Endodermal cell (in vitro differentiated cells): ENCODE measurements at regions not wholly inside any gene's neighbourhood (a gene's known extent, or its start where the extent isn't known, plus 50 kb on each side); places are given as distances from the start of the nearest gene placed in this dataset.

ENCODE experiments used
- DNase-seq: peaks from one replicate; pipeline ENCODE4 v3.0.0-alpha.2; 2017
- H3K27ac ChIP-seq: 2 replicates; pipeline ENCODE4 v1.5.1; 2013; ENCODE audit warnings: mild to moderate bottlenecking, low read depth, low read length, moderate library complexity
- H3K27me3 ChIP-seq: 2 replicates; pipeline ENCODE4 v1.6.1; 2013; ENCODE audit warnings: mild to moderate bottlenecking, low read length, moderate library complexity; ENCODE audit not compliant: insufficient read depth, control insufficient read depth, poor library complexity, severe bottlenecking
- H3K36me3 ChIP-seq: 2 replicates; pipeline ENCODE4 v1.7.0; 2013; ENCODE audit warnings: mild to moderate bottlenecking, low read length, moderate library complexity; ENCODE audit not compliant: control insufficient read depth, insufficient read depth
- H3K4me1 ChIP-seq: one replicate; pipeline ENCODE4 v1.7.0; 2013; ENCODE audit warnings: low read length; ENCODE audit not compliant: control insufficient read depth, insufficient read depth
- H3K4me3 ChIP-seq: 2 replicates; pipeline ENCODE4 v1.5.1; 2013; ENCODE audit warnings: mild to moderate bottlenecking, low read length, moderate library complexity
- H3K9ac ChIP-seq: 2 replicates; pipeline ENCODE4 v1.6.1; 2013; ENCODE audit warnings: mild to moderate bottlenecking, low read length, moderate library complexity; ENCODE audit not compliant: poor library complexity, severe bottlenecking; ENCODE audit errors: extremely low read depth
- H3K9me3 ChIP-seq: 2 replicates; pipeline ENCODE4 v1.6.1; 2013; ENCODE audit warnings: mild to moderate bottlenecking, low read length, moderate library complexity; ENCODE audit not compliant: control insufficient read depth
- H3K27ac Mint-ChIP-seq: 2 replicates; pipeline ENCODE4 v1.8.0; 2020; ENCODE audit warnings: mixed read lengths
- H3K27me3 Mint-ChIP-seq: 2 replicates; pipeline ENCODE4 v1.8.0; 2021; ENCODE audit warnings: mild to moderate bottlenecking, mixed read lengths; ENCODE audit not compliant: insufficient read depth
- H3K36me3 Mint-ChIP-seq: 2 replicates; pipeline ENCODE4 v1.8.0; 2020; ENCODE audit warnings: low read depth, mixed read lengths
- H3K4me1 Mint-ChIP-seq: 2 replicates; pipeline ENCODE4 v1.8.0; 2020; ENCODE audit warnings: mixed read lengths
- H3K4me3 Mint-ChIP-seq: 2 replicates; pipeline ENCODE4 v1.8.0; 2020; ENCODE audit warnings: mild to moderate bottlenecking, moderate library complexity, mixed read lengths
- H3K9me3 Mint-ChIP-seq: 2 replicates; pipeline ENCODE4 v1.8.0; 2020; ENCODE audit warnings: mild to moderate bottlenecking, mixed read lengths
- WGBS, 2 experiments: methylation state at CpG; one replicate each; pipeline versions ENCODE4 v1.1.5 to v1.1.7; 2013; ENCODE audit warnings: missing lambda C conversion rate in 2 of 2, mixed read lengths in 1 of 2; ENCODE audit not compliant: insufficient coverage in 1 of 2, insufficient read length in 1 of 2; 5-methylcytosine and 5-hydroxymethylcytosine counted together
- TF ChIP-seq, protein P1 (sequence below): fragments of 200-600 bp; sonication (generic); conservative IDR thresholded peaks from 2 replicates; pipeline ENCODE4 v1.5.0; 2021; ENCODE audit warnings: antibody characterized with exemption, mild to moderate bottlenecking

DNA sequence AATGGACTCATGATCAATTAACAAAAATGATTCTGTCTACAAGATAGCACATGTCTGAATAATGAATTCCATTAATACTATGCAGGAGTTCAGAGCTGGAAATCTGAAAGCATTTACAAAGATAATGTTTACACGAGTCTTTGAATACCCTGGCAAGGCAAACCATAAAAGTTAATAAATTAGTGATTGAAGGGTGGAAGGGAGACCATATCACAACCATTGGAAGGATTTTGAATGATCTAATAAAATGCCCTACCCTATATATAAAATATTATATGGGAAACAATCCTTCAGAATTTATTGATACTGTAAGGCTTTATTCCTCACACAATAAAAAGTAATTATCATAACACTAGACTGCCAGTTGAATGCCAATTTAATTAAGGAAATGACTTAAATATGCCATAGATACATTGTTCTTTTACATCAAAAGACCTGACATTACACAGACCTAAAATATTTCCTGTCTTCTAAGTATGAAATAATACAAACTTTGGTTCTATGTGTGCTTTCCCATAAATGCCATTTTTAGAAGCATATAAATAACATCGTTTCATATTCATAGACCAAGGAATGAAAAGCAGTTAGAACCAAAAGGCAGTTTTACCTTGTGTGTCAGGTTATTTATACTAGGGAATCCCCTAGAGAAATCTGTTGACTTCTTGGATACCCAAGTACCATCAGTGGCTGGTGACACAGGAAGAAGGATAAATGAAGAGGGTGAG lies 249.2 kb upstream of the MARCKS start:
- Histone ChIP-seq H3K9me3 (peaks cover 1% of the 10 kb centered on the region), H3K4me3 (no peak overlapping the region), H3K4me1 (no peaks in the 10 kb centered on the region), H3K9ac (no peak overlapping the region), H3K27me3 (no peaks in the 10 kb centered on the region), H3K36me3 (no peaks in the 10 kb centered on the region), H3K27ac (no peak overlapping the region)
- Mint-ChIP-seq H3K36me3 (no peaks in the 10 kb centered on the region), H3K9me3 (peaks cover 2% of the 10 kb centered on the region), H3K4me3 (no peak overlapping the region), H3K27ac (no peak overlapping the region), H3K4me1 (no peaks in the 10 kb centered on the region), H3K27me3 (no peaks in the 10 kb centered on the region)
- 89% methylated on average over 2 of the region's 2 CpGs; no CpG with 5 or more reads in 1 of the 2 experiments for WGBS, 2 experiments
- TF ChIP-seq, protein P1, sequence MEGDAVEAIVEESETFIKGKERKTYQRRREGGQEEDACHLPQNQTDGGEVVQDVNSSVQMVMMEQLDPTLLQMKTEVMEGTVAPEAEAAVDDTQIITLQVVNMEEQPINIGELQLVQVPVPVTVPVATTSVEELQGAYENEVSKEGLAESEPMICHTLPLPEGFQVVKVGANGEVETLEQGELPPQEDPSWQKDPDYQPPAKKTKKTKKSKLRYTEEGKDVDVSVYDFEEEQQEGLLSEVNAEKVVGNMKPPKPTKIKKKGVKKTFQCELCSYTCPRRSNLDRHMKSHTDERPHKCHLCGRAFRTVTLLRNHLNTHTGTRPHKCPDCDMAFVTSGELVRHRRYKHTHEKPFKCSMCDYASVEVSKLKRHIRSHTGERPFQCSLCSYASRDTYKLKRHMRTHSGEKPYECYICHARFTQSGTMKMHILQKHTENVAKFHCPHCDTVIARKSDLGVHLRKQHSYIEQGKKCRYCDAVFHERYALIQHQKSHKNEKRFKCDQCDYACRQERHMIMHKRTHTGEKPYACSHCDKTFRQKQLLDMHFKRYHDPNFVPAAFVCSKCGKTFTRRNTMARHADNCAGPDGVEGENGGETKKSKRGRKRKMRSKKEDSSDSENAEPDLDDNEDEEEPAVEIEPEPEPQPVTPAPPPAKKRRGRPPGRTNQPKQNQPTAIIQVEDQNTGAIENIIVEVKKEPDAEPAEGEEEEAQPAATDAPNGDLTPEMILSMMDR: no peak
- DNase-seq: no peak

DNA sequence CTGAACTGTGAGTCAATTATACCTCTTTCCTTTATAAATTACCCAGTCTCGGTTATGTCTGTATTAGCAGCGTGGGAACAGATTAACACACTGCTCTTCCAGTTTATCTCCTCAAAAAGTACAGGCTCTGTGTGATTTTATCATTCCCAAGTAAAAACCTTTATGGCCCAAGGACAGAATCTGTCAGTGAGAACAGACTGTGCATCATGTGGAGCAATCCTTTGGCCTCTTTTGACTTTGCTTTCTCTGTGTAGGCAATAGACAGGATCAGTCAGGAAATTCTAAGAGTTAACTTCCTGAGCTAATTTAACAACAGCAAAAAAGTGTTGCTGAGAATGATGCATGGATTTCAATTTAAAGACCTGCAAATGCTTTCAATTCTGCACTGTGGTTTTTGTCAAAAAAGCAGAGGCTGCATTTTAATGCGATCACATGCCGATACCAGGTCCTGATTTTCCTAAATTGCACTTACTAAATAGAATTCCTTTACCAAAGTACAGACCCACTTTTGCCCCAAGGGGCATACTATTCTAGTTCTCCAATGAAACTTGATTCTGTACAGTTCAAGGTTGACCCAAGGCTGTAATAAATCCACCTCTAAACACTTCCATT lies 246.7 kb upstream of the MARCKS start:
- H3K36me3 Mint-ChIP-seq: no peaks in the 10 kb centered on the region
- no peaks in the 10 kb centered on the region for H3K4me1 Mint-ChIP-seq
- TF ChIP-seq, protein P1: no peak
- no peak overlapping the region for H3K27ac Mint-ChIP-seq
- DNase-seq: no peak
- Histone ChIP-seq H3K4me3 (no peak overlapping the region), H3K27me3 (no peaks in the 10 kb centered on the region), H3K4me1 (no peaks in the 10 kb centered on the region), H3K9me3 (peaks cover 8% of the 10 kb centered on the region), H3K27ac (no peak overlapping the region), H3K9ac (no peak overlapping the region), H3K36me3 (no peaks in the 10 kb centered on the region)
- peaks cover 2% of the 10 kb centered on the region for H3K9me3 Mint-ChIP-seq
- H3K27me3 Mint-ChIP-seq: no peaks in the 10 kb centered on the region
- no peak overlapping the region for H3K4me3 Mint-ChIP-seq
- WGBS, 2 experiments: 94 to 100% methylated on average over 4 of the region's 4 CpGs

DNA sequence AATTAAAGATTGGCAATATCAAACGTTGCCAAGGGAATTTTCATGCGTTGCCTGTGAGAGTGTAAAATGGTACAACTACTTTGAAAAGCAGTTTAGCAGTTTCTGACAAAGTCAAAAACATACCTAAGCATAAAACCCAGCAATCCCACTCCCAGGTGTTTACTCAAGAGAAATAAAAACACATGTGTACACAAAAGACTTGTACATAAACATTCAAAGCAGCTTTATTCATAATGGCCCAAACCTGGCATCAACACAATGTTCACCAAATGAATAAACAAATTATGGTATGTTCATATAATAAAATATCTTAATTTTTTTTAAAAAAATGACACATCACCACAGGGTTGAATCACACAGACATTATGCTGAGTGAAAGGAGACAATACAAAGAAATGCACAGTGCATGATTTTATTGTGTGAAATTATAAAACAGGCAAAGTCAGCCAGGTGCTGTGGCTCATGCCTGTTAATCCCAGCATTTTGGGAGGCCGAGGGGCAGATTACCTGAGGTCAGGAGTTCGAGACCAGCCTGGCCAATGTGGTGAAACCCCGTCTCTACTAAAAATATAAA lies 240.4 kb upstream of the MARCKS start:
- no peaks in the 10 kb centered on the region for H3K27me3 ChIP-seq
- peaks cover 2% of the 10 kb centered on the region for H3K9me3 Mint-ChIP-seq
- H3K4me3 Mint-ChIP-seq: no peak overlapping the region
- H3K4me1 ChIP-seq: no peaks in the 10 kb centered on the region
- H3K27ac Mint-ChIP-seq: no peak overlapping the region
- no peak overlapping the region for H3K4me3 ChIP-seq
- 86 to 100% methylated on average over 1 to 5 of the region's 5 CpGs for WGBS, 2 experiments
- H3K27ac ChIP-seq: no peak overlapping the region
- H3K4me1 Mint-ChIP-seq: peaks cover 7% of the 10 kb centered on the region
- no peak overlapping the region for H3K9ac ChIP-seq
- peaks cover 8% of the 10 kb centered on the region for H3K9me3 ChIP-seq
- DNase-seq: no peak
- TF ChIP-seq, protein P1: no peak
- H3K36me3 Mint-ChIP-seq: no peaks in the 10 kb centered on the region
- no peaks in the 10 kb centered on the region for H3K36me3 ChIP-seq
- peaks cover 11% of the 10 kb centered on the region for H3K27me3 Mint-ChIP-seq
